Liver (tissue), 3 donors: ENCODE measurements at regions not wholly inside any gene's neighbourhood (a gene's known extent, or its start where the extent isn't known, plus 50 kb on each side); places are given as distances from the start of the nearest gene placed in this dataset.

Experiments used
- EGR1 ChIP-seq, 2 donors: IDR thresholded peaks; 2 replicates each; pipeline ENCODE4 v1.6.1; 2016 to 2018; ENCODE audit warnings: antibody characterized with exemption in 2 of 2, low read depth in 2 of 2
- RAD21 ChIP-seq, 2 donors: IDR thresholded peaks; 2 replicates each; pipeline ENCODE4 v1.6.1; 2016; ENCODE audit warnings: antibody characterized with exemption in 2 of 2, mild to moderate bottlenecking in 2 of 2
- RXRA ChIP-seq, 2 donors: IDR thresholded peaks; 2 replicates each; pipeline ENCODE4 v1.6.1; 2017 to 2018; ENCODE audit warnings: antibody characterized with exemption in 2 of 2, mild to moderate bottlenecking in 1 of 2
- TF ChIP-seq, protein P1 (sequence below): fragments of 150-350 bp; IDR thresholded peaks from 2 replicates; pipeline ENCODE4 v1.5.1; 2017; ENCODE audit warnings: improper control_type of control experiment, low read depth, low read length; ENCODE audit not compliant: missing input control
- TF ChIP-seq, protein P2 (sequence below): IDR thresholded peaks from 2 replicates; pipeline ENCODE4 v1.6.1; 2016; ENCODE audit warnings: antibody characterized with exemption, mild to moderate bottlenecking
- donor health status: healthy.
- donor health status: healthy.

DNA sequence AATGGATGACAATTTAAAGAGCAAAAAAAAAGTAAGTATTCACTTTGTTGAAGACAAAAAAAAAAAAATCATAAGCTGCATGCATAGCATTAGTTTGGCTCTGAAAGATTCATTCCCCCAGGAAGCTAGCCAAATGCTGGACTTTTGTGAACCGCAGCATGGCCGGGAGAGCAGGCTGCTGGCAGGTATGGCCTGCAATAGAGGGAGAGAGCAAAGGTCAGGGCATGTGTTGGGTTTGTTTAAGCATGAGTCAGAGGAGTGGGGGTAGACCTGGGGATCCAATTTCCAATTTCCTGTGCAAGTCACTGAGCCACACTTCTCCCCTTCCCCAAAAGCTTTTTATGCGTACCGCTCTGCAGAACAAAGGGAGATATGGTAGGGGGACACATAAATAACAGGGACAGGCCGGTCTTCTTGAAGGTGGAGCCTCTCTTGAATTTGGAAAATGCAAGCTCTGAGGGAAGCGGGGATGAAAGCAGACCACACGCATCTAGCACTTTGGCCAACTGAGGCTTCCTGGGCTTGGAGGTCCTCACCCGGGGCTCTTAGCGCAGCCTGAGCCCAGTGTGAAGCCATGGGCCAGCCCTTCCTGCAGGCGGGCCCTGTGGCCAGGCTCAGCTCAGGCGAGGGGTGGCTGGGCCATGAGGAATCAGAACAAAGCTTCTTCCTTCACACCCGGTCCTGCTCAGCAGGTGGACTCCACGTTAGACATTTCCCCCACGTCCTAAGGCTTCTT lies 171.1 kb downstream of the TOMM20 start:
- TF ChIP-seq, protein P1, sequence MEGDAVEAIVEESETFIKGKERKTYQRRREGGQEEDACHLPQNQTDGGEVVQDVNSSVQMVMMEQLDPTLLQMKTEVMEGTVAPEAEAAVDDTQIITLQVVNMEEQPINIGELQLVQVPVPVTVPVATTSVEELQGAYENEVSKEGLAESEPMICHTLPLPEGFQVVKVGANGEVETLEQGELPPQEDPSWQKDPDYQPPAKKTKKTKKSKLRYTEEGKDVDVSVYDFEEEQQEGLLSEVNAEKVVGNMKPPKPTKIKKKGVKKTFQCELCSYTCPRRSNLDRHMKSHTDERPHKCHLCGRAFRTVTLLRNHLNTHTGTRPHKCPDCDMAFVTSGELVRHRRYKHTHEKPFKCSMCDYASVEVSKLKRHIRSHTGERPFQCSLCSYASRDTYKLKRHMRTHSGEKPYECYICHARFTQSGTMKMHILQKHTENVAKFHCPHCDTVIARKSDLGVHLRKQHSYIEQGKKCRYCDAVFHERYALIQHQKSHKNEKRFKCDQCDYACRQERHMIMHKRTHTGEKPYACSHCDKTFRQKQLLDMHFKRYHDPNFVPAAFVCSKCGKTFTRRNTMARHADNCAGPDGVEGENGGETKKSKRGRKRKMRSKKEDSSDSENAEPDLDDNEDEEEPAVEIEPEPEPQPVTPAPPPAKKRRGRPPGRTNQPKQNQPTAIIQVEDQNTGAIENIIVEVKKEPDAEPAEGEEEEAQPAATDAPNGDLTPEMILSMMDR: no peak
- TF ChIP-seq RAD21 (IDR thresholded peaks at IDR 0.05): peak; percentile 69 to 76
- TF ChIP-seq, protein P2, sequence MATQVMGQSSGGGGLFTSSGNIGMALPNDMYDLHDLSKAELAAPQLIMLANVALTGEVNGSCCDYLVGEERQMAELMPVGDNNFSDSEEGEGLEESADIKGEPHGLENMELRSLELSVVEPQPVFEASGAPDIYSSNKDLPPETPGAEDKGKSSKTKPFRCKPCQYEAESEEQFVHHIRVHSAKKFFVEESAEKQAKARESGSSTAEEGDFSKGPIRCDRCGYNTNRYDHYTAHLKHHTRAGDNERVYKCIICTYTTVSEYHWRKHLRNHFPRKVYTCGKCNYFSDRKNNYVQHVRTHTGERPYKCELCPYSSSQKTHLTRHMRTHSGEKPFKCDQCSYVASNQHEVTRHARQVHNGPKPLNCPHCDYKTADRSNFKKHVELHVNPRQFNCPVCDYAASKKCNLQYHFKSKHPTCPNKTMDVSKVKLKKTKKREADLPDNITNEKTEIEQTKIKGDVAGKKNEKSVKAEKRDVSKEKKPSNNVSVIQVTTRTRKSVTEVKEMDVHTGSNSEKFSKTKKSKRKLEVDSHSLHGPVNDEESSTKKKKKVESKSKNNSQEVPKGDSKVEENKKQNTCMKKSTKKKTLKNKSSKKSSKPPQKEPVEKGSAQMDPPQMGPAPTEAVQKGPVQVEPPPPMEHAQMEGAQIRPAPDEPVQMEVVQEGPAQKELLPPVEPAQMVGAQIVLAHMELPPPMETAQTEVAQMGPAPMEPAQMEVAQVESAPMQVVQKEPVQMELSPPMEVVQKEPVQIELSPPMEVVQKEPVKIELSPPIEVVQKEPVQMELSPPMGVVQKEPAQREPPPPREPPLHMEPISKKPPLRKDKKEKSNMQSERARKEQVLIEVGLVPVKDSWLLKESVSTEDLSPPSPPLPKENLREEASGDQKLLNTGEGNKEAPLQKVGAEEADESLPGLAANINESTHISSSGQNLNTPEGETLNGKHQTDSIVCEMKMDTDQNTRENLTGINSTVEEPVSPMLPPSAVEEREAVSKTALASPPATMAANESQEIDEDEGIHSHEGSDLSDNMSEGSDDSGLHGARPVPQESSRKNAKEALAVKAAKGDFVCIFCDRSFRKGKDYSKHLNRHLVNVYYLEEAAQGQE: peak; percentile 83
- TF ChIP-seq EGR1 (IDR thresholded peaks at IDR 0.05; ENCODE audit: low read depth in 2 of 2): peak; percentile 15 to 82
- peak; percentile 98 for TF ChIP-seq RXRA (IDR thresholded peaks at IDR 0.05)
